ENCODE measurements at regions not wholly inside any gene's neighbourhood (a gene's known extent, or its start where the extent isn't known, plus 50 kb on each side); places are given as distances from the start of the nearest gene placed in this dataset.
"Not testable (repeated sequence)": the region's sequence is repeated elsewhere in the genome, so short reads cannot be mapped to it uniquely, and the experiment has no call there.

GRCh38 chr10:61600399-61600798 lies 62.3 kb upstream of the CABCOCO1 start:
- DNase-seq (ENCODE audit: low read depth), result no peak
- TF ChIP-seq, protein P1, sequence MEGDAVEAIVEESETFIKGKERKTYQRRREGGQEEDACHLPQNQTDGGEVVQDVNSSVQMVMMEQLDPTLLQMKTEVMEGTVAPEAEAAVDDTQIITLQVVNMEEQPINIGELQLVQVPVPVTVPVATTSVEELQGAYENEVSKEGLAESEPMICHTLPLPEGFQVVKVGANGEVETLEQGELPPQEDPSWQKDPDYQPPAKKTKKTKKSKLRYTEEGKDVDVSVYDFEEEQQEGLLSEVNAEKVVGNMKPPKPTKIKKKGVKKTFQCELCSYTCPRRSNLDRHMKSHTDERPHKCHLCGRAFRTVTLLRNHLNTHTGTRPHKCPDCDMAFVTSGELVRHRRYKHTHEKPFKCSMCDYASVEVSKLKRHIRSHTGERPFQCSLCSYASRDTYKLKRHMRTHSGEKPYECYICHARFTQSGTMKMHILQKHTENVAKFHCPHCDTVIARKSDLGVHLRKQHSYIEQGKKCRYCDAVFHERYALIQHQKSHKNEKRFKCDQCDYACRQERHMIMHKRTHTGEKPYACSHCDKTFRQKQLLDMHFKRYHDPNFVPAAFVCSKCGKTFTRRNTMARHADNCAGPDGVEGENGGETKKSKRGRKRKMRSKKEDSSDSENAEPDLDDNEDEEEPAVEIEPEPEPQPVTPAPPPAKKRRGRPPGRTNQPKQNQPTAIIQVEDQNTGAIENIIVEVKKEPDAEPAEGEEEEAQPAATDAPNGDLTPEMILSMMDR (IDR thresholded peaks at IDR 0.05; ENCODE audit: insufficient read depth, low read depth, low read length, missing control alignments), result no peak
- H3K4me3 ChIP-seq (ENCODE audit: low read length), result no peak overlapping the region

DNA sequence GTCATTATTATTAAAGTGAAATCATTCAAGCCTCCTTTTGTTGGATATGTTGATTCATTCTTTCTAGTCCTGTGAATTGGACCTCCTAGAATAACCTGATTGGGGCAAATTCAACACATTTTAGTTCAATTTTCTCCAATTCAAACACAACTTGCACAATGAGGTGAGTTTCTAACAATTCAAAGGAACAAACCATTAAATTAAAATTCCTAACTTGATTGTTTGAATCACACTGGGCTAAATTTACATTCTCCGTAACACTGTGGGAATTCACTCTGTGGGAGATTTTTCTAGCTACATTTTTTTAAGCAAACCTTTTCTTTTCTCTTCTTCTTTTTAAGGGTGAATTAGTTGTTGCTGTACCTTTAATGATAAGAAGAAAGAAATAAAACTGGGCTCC lies 68.3 kb upstream of the CABCOCO1 start:
- TF ChIP-seq, protein P1 (IDR thresholded peaks at IDR 0.05; ENCODE audit: insufficient read depth, low read depth, low read length, missing control alignments), result no peak

GRCh38 chr10:61592581-61592980 lies 70.1 kb upstream of the CABCOCO1 start:
- H3K4me3 ChIP-seq (ENCODE audit: low read length), result no peak overlapping the region
- TF ChIP-seq, protein P1 (IDR thresholded peaks at IDR 0.05; ENCODE audit: insufficient read depth, low read depth, low read length, missing control alignments), result peak; percentile 70
- peak; percentile 51 for DNase-seq (ENCODE audit: low read depth)

More for the DNA sequence above, 68.3 kb upstream of the CABCOCO1 start:
- no peak for DNase-seq (ENCODE audit: low read depth)
- H3K4me3 ChIP-seq (ENCODE audit: low read length), result no peak overlapping the region

GRCh38 chr10:61589547-61590243 lies 73.0 kb upstream of the CABCOCO1 start:
- no peak overlapping the region for H3K4me3 ChIP-seq (ENCODE audit: low read length)
- no peak for DNase-seq (ENCODE audit: low read depth)
- TF ChIP-seq, protein P1 (IDR thresholded peaks at IDR 0.05; ENCODE audit: insufficient read depth, low read depth, low read length, missing control alignments), result no peak

GRCh38 chr10:61588770-61589211 lies 73.9 kb upstream of the CABCOCO1 start:
- TF ChIP-seq, protein P1 (IDR thresholded peaks at IDR 0.05; ENCODE audit: insufficient read depth, low read depth, low read length, missing control alignments), result no peak
- H3K4me3 ChIP-seq (ENCODE audit: low read length), result no peak overlapping the region
- no peak for DNase-seq (ENCODE audit: low read depth)

GRCh38 chr10:61586829-61587228 lies 75.9 kb upstream of the CABCOCO1 start:
- H3K4me3 ChIP-seq (ENCODE audit: low read length), result no peak overlapping the region
- DNase-seq (ENCODE audit: low read depth), result no peak
- TF ChIP-seq, protein P1 (IDR thresholded peaks at IDR 0.05; ENCODE audit: insufficient read depth, low read depth, low read length, missing control alignments), result no peak

- no peak for DNase-seq (ENCODE audit: low read depth)
- TF ChIP-seq, protein P1 (IDR thresholded peaks at IDR 0.05; ENCODE audit: insufficient read depth, low read depth, low read length, missing control alignments), result no peak
- no peak overlapping the region for H3K4me3 ChIP-seq (ENCODE audit: low read length)
Observed at GRCh38 chr10:61580608-61581007, 82.1 kb upstream of the CABCOCO1 start.

DNA sequence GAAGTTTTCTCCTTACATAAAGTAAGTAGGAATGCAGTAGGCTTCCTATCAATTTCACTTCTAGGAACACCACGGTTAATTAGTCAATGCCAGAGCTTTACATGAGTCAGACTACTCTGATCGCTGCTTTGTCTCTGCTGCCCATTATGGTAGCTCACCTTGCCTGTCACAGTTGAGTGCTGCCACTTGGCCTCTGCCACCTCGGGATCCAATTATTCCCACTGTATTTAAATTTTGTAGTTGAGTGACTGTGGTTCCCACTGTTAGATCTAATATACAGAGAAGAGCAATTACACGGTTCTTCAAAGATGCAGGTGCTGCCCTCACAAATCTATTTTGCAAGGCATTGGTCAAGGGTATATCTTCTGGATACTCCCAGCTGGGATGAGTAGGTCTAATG lies 92.5 kb upstream of the CABCOCO1 start:
- DNase-seq (ENCODE audit: low read depth); H3K4me3 ChIP-seq (ENCODE audit: low read length): not testable (repeated sequence)

Measured in epithelial cell of esophagus (primary cell).